ENCODE measurements at regions not wholly inside any gene's neighbourhood (a gene's known extent, or its start where the extent isn't known, plus 50 kb on each side); places are given as distances from the start of the nearest gene placed in this dataset.

DNA sequence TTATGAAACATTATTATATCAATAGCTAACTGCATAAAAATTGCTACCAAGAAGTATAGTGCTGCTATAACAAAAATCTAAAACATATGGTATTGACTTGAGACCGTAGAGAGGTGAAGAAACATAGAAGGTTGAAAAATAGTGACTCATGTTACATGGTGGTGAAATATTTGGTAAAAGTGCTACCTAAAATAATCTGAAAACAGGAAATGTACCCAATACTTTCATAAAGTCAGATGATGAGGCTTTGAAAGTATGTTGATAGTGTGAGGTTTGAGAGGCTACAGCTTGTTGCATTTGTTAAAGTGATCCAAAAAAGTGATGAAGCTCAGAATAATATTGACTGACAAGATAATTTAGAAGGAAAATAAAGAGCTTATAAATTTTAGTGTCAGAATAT is 718.7 kb upstream of the SLC8A1 start:
- Histone ChIP-seq H3K9me3 (no peaks in the 10 kb centered on the region), H3K4me1 (ENCODE audit: insufficient read depth) (no peaks in the 10 kb centered on the region), H3K4me3 (no peak overlapping the region), H3K27me3 (no peaks in the 10 kb centered on the region), H3K27ac (no peak overlapping the region), H3K36me3 (no peaks in the 10 kb centered on the region)
- no peak for DNase-seq
- 85 to 97% (median 96%) methylated on average over 1 of the region's 1 CpG for WGBS, 3 donors
- TF ChIP-seq, protein P1, sequence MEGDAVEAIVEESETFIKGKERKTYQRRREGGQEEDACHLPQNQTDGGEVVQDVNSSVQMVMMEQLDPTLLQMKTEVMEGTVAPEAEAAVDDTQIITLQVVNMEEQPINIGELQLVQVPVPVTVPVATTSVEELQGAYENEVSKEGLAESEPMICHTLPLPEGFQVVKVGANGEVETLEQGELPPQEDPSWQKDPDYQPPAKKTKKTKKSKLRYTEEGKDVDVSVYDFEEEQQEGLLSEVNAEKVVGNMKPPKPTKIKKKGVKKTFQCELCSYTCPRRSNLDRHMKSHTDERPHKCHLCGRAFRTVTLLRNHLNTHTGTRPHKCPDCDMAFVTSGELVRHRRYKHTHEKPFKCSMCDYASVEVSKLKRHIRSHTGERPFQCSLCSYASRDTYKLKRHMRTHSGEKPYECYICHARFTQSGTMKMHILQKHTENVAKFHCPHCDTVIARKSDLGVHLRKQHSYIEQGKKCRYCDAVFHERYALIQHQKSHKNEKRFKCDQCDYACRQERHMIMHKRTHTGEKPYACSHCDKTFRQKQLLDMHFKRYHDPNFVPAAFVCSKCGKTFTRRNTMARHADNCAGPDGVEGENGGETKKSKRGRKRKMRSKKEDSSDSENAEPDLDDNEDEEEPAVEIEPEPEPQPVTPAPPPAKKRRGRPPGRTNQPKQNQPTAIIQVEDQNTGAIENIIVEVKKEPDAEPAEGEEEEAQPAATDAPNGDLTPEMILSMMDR (IDR thresholded peaks at IDR 0.05): no peak
- TF ChIP-seq EP300 (IDR thresholded peaks at IDR 0.05): no peak
- TF ChIP-seq POLR2A (IDR thresholded peaks at IDR 0.05): no peak
- intact Hi-C loops (cut with DNase I): no loop called here

DNA sequence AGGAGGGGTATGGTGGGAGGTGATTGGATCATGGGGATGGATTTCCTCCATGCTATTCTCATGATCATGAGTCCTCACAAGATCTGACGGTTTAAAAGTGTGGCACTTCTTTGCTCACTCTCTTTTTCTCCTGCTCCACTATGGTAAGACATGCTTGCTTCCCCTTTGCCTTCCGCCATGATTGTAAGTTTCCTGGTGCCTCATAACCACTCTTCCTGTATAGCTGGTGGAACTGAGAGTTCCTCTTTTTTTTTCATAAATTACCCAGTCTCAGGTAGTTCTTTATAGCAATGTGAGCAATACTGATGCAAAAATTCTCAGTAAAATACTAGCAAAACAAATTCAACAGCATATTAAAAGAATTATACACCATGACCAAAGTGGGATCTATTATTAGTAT is 728.5 kb upstream of the SLC8A1 start:
- TF ChIP-seq, protein P1 (IDR thresholded peaks at IDR 0.05): no peak
- no peak for TF ChIP-seq POLR2A (IDR thresholded peaks at IDR 0.05)
- TF ChIP-seq EP300 (IDR thresholded peaks at IDR 0.05): no peak
- H3K4me3 ChIP-seq: no peak overlapping the region
- no peak for DNase-seq
- H3K27ac ChIP-seq: no peak overlapping the region
- no peaks in the 10 kb centered on the region for H3K4me1 ChIP-seq (ENCODE audit: insufficient read depth)
- 72 to 88% (median 78%) methylated on average over 2 of the region's 2 CpGs for whole genome bisulfite sequencing, 3 donors
- H3K27me3 ChIP-seq: no peaks in the 10 kb centered on the region
- H3K36me3 ChIP-seq: no peaks in the 10 kb centered on the region
- intact Hi-C loops (cut with DNase I): no loop called here
- H3K9me3 ChIP-seq: no peaks in the 10 kb centered on the region

DNA sequence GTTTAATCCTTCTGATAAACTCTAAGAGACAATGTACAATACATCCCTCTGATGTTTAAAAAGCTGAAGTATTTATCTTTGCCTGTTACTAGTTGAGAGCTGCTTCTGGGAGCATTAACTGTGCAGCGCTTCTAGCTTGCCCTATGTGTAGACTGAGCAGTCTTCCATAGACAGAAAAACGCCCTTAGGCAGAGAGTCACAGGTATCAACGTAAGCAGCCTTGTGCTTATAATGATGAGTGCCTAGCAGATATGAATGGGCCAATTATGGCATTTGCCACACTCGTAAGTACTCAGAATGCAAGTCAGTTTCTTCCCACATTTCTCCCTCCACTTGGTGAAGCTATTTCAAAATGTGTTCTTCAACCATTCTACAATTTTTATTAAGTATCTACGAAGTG is 731.1 kb upstream of the SLC8A1 start:
- H3K36me3 ChIP-seq: no peaks in the 10 kb centered on the region
- H3K9me3 ChIP-seq: no peaks in the 10 kb centered on the region
- no peak overlapping the region for H3K4me3 ChIP-seq
- no peak for DNase-seq
- no peaks in the 10 kb centered on the region for H3K4me1 ChIP-seq (ENCODE audit: insufficient read depth)
- no peak overlapping the region for H3K27ac ChIP-seq
- TF ChIP-seq, protein P1 (IDR thresholded peaks at IDR 0.05): no peak
- no peak for TF ChIP-seq EP300 (IDR thresholded peaks at IDR 0.05)
- TF ChIP-seq POLR2A (IDR thresholded peaks at IDR 0.05): no peak
- intact Hi-C loops (cut with DNase I): no loop called here
- 93 to 94% (median 93%) methylated on average over 5 of the region's 5 CpGs for WGBS, 3 donors
- no peaks in the 10 kb centered on the region for H3K27me3 ChIP-seq

DNA sequence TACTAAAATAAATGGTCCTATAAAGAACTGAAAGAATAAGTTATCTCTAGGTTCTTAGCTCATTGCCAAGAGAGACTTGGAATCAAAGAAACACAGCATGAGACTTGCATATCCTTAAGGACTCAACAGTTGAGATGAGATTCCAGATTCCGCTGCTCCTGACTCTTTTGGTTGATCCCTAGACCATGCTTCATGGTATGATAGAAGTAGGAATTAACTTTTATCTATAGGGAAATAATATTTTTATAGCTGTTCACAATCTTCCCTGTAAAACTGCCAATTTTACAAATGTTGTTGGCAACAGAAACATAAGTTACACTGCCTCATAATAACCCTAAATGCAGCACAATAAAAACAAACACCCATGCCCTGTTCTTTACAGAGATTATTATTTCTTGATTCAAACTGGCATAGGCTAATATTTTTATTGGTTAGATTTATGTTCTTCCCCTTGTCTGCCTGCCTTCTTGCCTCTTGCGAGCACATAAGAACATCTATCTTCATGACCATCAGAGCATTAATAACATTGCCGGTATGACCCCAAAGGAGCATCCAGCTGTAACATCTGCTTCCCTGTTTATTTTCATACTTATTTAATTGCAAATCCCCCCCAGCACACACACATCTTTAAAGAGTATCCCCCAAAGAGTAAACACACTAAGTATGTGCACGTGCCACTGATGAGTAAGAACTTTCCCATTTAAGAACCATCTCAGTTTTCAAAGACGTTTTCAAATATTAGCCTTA is 735.7 kb upstream of the SLC8A1 start:
- TF ChIP-seq, protein P1 (IDR thresholded peaks at IDR 0.05): no peak
- no peak for TF ChIP-seq POLR2A (IDR thresholded peaks at IDR 0.05)
- no peak for TF ChIP-seq EP300 (IDR thresholded peaks at IDR 0.05)
- intact Hi-C loops (cut with DNase I): no loop called here
- 68 to 73% (median 69%) methylated on average over 5 of the region's 5 CpGs for WGBS, 3 donors

More for the DNA sequence above, 735.7 kb upstream of the SLC8A1 start:
- no peak for DNase-seq
- Histone ChIP-seq H3K27ac (no peak overlapping the region), H3K4me3 (no peak overlapping the region), H3K36me3 (no peaks in the 10 kb centered on the region), H3K4me1 (ENCODE audit: insufficient read depth) (no peaks in the 10 kb centered on the region), H3K9me3 (no peaks in the 10 kb centered on the region), H3K27me3 (no peaks in the 10 kb centered on the region)
